Keratinocyte (primary cell): ENCODE measurements at regions not wholly inside any gene's neighbourhood (a gene's known extent, or its start where the extent isn't known, plus 50 kb on each side); places are given as distances from the start of the nearest gene placed in this dataset.

Source experiments
- DNase-seq: peaks from one replicate; pipeline ENCODE4 v3.0.0-alpha.2; 2011; ENCODE audit warnings: low read depth, missing footprints, low spot score
- FAIRE-seq: peaks from 2 replicates; lab custom pipeline; 2011; peaks lifted over from hg19 to GRCh38; lab: Jason Lieb, UNC
- H2AFZ ChIP-seq: 2 replicates; pipeline ENCODE4 v1.6.0; 2012; ENCODE audit warnings: low read length, control low read depth, inconsistent platforms; ENCODE audit not compliant: control insufficient read depth
- H3K27ac ChIP-seq: 2 replicates; pipeline ENCODE4 v1.5.1; 2011; ENCODE audit warnings: low read length; ENCODE audit not compliant: control insufficient read depth, insufficient read depth
- H3K27me3 ChIP-seq: 3 replicates; pipeline ENCODE4 v1.6.0; 2011; ENCODE audit warnings: low read length; ENCODE audit not compliant: control insufficient read depth, insufficient read depth; ENCODE audit errors: extremely low read depth
- H3K36me3 ChIP-seq, 2 experiments: 2 replicates in 1 of 2; 3 replicates in 1 of 2; pipeline ENCODE4 v1.5.1; 2011; ENCODE audit warnings: low read length in 2 of 2, mild to moderate bottlenecking in 1 of 2; ENCODE audit not compliant: control insufficient read depth in 2 of 2, insufficient read depth in 2 of 2; ENCODE audit errors: extremely low read depth in 1 of 2
- H3K4me1 ChIP-seq: 3 replicates; pipeline ENCODE4 v1.5.1; 2011; ENCODE audit warnings: low read length; ENCODE audit not compliant: control insufficient read depth, insufficient read depth; ENCODE audit errors: extremely low read depth
- H3K4me2 ChIP-seq: 3 replicates; pipeline ENCODE4 v1.6.0; 2011; ENCODE audit warnings: low read depth, low read length; ENCODE audit not compliant: control insufficient read depth, insufficient read depth; ENCODE audit errors: extremely low read depth
- H3K4me3 ChIP-seq, 3 experiments: fragments of 200-600 bp in 1 of 3; sonication (generic) in 1 of 3; 2 replicates in 2 of 3; 3 replicates in 1 of 3; pipeline ENCODE4 v1.5.1; 2011 to 2016; ENCODE audit warnings: low read length in 3 of 3, mild to moderate bottlenecking in 3 of 3, control low read depth in 2 of 3, inconsistent platforms in 1 of 3, low read depth in 1 of 3, mixed read lengths in 1 of 3, mixed run types in 1 of 3, moderate library complexity in 1 of 3; ENCODE audit not compliant: control insufficient read depth in 2 of 3, insufficient read depth in 2 of 3; ENCODE audit errors: extremely low read depth in 1 of 3
- H3K79me2 ChIP-seq: 2 replicates; pipeline ENCODE4 v1.6.0; 2012; ENCODE audit warnings: low read length; ENCODE audit not compliant: control insufficient read depth, insufficient read depth
- H3K9ac ChIP-seq: 3 replicates; pipeline ENCODE4 v1.6.0; 2011; ENCODE audit warnings: low read length; ENCODE audit not compliant: control insufficient read depth, insufficient read depth; ENCODE audit errors: extremely low read depth
- H3K9me1 ChIP-seq: 3 replicates; pipeline ENCODE4 v1.6.0; 2011; ENCODE audit warnings: low read length; ENCODE audit not compliant: control insufficient read depth, insufficient read depth; ENCODE audit errors: extremely low read depth
- H3K9me3 ChIP-seq: 2 replicates; pipeline ENCODE4 v1.5.1; 2012; ENCODE audit warnings: low read depth, low read length; ENCODE audit not compliant: control insufficient read depth
- H4K20me1 ChIP-seq: 3 replicates; pipeline ENCODE4 v1.6.0; 2011; ENCODE audit warnings: low read length; ENCODE audit not compliant: control insufficient read depth, insufficient read depth; ENCODE audit errors: extremely low read depth
- CTCF ChIP-seq, 3 experiments: IDR thresholded peaks in 1 of 3; conservative IDR thresholded peaks in 1 of 3; optimal IDR thresholded peaks in 1 of 3; 2 replicates in 2 of 3; 3 replicates in 1 of 3; pipeline versions ENCODE3 to v1.5.1; 2011; ENCODE audit warnings: low read length in 3 of 3, mild to moderate bottlenecking in 3 of 3, moderate library complexity in 2 of 3, control low read depth in 1 of 3, inconsistent platforms in 1 of 3; ENCODE audit not compliant: insufficient read depth in 2 of 3; ENCODE audit errors: extremely low read depth in 1 of 3
- EZH2 ChIP-seq: IDR thresholded peaks from one replicate; pipeline ENCODE4 v1.6.1; 2012; ENCODE audit warnings: inconsistent platforms, mild to moderate bottlenecking, low read length, moderate library complexity
- dilution Hi-C: fragments of 300-500 bp; cut with MboI; formaldehyde crosslinking; loops from one replicate; pipeline ENCODE4 v1.7.0; 2020; ENCODE audit warnings: low sequenced_read_pairs; ENCODE audit not compliant: extremely low pct_ligation_motif_present

DNA sequence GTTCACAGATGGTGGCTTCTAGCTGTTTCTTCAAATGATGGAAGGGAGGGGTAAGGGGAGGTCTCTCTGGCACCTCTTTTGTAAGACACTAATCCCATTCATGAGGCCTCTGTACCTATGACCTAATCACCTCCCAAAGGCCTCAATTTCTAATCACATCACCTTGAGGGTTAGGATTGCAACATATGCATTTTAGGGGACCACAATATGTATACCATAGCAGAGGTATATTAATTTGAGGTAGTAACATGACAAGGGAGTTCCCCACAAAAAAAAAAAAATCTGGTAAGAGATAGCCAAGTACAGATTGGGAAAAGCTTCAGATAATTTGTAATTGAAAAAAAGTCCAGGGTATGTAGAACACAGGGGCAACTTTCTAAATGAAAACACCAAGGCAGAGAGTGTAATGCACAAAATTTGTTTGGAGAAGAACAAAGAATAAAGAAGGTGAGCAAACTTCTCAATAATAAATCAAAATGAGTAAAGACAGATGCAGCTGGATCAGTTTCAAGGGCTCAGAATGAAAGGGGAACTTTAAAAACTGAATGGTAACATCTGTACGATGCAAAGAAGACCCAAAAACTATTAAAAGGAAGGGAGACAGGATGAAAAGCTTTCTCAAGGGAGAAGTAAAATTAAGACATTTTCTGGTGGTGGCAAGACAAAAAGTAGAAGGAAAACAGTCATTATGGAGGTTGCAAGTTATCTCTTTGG is 125.5 kb upstream of the DCN start:
- Histone ChIP-seq H3K9ac (no peak overlapping the region), H3K79me2 (no peaks in the 10 kb centered on the region), H4K20me1 (no peaks in the 10 kb centered on the region), H3K27ac (no peak overlapping the region), H3K4me2 (no peak overlapping the region), H3K36me3 (no peaks in the 10 kb centered on the region), H3K27me3 (no peaks in the 10 kb centered on the region), H3K9me1 (no peaks in the 10 kb centered on the region), H3K4me1 (no peaks in the 10 kb centered on the region), H3K9me3 (no peaks in the 10 kb centered on the region), H3K4me3 (no peak overlapping the region), H2AFZ (no peak overlapping the region)
- TF ChIP-seq CTCF (optimal IDR thresholded peaks at IDR 0.05 in 1 of 3, IDR thresholded peaks at IDR 0.05 in 1 of 3, conservative IDR thresholded peaks at IDR 0.05 in 1 of 3; ENCODE audit: extremely low read depth in 1 of 3, insufficient read depth in 2 of 3, low read length in 3 of 3) (no peak), EZH2 (no peak)
- dilution Hi-C loops: no loop called here
- FAIRE-seq: no peak
- DNase-seq: no peak

GRCh38 chr12:91290354-91290753 is 107.7 kb upstream of the DCN start:
- H3K36me3 ChIP-seq: no peaks in the 10 kb centered on the region
- FAIRE-seq (no peak), DNase-seq (no peak)
- H3K9ac ChIP-seq: no peak overlapping the region
- H4K20me1 ChIP-seq: no peaks in the 10 kb centered on the region
- TF ChIP-seq EZH2 (no peak), CTCF (optimal IDR thresholded peaks at IDR 0.05 in 1 of 3, IDR thresholded peaks at IDR 0.05 in 1 of 3, conservative IDR thresholded peaks at IDR 0.05 in 1 of 3; ENCODE audit: extremely low read depth in 1 of 3, insufficient read depth in 2 of 3, low read length in 3 of 3) (no peak)
- H3K4me1 ChIP-seq: no peaks in the 10 kb centered on the region
- H3K27ac ChIP-seq: no peak overlapping the region
- dilution Hi-C loops: no loop called here
- no peak overlapping the region for H3K4me2 ChIP-seq
- H3K9me3 ChIP-seq: no peaks in the 10 kb centered on the region
- no peaks in the 10 kb centered on the region for H3K79me2 ChIP-seq
- H3K9me1 ChIP-seq: no peaks in the 10 kb centered on the region
- no peak overlapping the region for H2AFZ ChIP-seq
- H3K4me3 ChIP-seq: no peak overlapping the region
- H3K27me3 ChIP-seq: no peaks in the 10 kb centered on the region
